Fibroblast of the aortic adventitia (primary cell): ENCODE measurements at regions not wholly inside any gene's neighbourhood (a gene's known extent, or its start where the extent isn't known, plus 50 kb on each side); places are given as distances from the start of the nearest gene placed in this dataset.

Experiments used
- DNase-seq: peaks from one replicate; pipeline ENCODE4 v3.0.0-alpha.2; 2010; ENCODE audit warnings: low read depth
- H3K4me3 ChIP-seq: 2 replicates; pipeline ENCODE4 v1.5.1; 2011; ENCODE audit warnings: low read depth, mild to moderate bottlenecking, control low read depth, low read length, moderate library complexity
- TF ChIP-seq, protein P1 (sequence below): IDR thresholded peaks from 2 replicates; pipeline ENCODE4 v1.5.1; 2011; ENCODE audit warnings: mild to moderate bottlenecking, low read length, control low read depth, inconsistent platforms; ENCODE audit not compliant: insufficient read depth

DNA sequence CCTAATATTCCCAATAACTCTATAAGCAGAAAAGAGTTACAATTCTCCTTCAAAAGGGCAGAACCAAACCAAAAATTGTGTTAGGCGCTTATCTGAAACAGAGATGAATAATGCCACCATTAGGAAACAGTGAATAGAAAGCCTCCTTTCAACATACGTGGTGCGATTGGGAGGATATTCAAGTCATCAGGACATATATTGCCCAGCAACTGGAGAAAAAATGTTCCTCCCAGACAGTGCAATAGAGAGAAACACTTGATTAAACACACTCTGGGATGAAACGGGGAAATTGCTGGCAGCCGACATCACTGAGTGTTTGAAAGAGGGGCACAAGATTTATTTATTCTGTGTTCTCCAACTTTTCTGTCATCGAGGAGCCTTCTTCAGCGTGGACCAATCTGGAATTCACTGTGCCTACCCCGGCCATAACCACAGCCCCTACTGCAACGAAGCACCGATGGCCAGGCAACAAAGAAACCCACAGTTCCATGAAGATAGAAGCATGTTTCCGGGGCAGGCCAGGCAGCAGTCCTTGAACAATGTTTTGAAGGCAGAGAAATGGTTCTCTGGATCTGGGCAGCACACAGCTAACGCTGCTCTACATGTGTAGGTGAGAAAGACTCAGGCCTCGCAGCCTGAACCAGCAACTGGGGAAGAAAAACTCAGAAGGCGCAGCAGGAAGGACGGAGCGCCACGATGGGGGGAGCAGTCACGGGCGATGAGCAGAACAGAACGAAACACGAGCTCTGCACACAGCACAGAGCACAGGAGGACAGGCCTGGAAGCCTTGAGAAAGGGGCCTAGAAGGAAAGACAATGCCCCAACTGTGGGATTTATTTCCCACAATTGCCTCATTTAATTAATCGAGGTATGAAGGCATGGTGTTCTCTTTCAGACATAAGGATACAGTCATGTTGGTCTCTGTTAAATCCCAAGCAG, 234.2 kb upstream of the FOXQ1 start:
- H3K4me3 ChIP-seq = no peak overlapping the region
- TF ChIP-seq, protein P1, sequence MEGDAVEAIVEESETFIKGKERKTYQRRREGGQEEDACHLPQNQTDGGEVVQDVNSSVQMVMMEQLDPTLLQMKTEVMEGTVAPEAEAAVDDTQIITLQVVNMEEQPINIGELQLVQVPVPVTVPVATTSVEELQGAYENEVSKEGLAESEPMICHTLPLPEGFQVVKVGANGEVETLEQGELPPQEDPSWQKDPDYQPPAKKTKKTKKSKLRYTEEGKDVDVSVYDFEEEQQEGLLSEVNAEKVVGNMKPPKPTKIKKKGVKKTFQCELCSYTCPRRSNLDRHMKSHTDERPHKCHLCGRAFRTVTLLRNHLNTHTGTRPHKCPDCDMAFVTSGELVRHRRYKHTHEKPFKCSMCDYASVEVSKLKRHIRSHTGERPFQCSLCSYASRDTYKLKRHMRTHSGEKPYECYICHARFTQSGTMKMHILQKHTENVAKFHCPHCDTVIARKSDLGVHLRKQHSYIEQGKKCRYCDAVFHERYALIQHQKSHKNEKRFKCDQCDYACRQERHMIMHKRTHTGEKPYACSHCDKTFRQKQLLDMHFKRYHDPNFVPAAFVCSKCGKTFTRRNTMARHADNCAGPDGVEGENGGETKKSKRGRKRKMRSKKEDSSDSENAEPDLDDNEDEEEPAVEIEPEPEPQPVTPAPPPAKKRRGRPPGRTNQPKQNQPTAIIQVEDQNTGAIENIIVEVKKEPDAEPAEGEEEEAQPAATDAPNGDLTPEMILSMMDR = no peak
- DNase-seq = no peak

GRCh38 chr6:1076531-1077459, 235.1 kb upstream of the FOXQ1 start:
- DNase-seq = no peak
- TF ChIP-seq, protein P1 = no peak
- no peak overlapping the region for H3K4me3 ChIP-seq

DNA sequence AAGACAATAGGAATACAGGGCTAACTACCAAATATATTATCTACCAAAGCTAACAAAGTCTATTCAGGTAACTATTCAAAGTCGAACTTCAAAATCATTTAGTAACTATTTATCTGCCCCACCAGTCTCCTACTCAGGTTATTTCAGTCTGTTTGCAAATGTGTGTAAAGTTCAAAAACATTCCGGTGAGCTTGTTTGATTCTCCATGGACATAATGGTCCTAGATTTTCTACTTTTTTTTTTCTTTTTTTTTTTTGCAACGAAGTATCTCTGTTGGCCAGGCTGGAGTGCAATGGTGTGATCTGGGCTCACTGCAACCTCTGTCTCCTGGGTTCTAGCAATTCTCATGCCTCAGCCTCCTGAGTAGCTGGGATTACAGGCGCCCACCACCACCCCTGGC, 236.0 kb upstream of the FOXQ1 start:
- TF ChIP-seq, protein P1 = no peak

GRCh38 chr6:1075444-1075843, 236.5 kb upstream of the FOXQ1 start:
- TF ChIP-seq, protein P1 = no peak
- DNase-seq = no peak
- H3K4me3 ChIP-seq = no peak overlapping the region

More for the DNA sequence above, 236.0 kb upstream of the FOXQ1 start:
- DNase-seq = no peak
- H3K4me3 ChIP-seq = no peak overlapping the region

- peak; percentile 51 for DNase-seq
- H3K4me3 ChIP-seq = no peak overlapping the region
- TF ChIP-seq, protein P1 = no peak
Observed at GRCh38 chr6:1070085-1070521, 241.8 kb upstream of the FOXQ1 start.

DNA sequence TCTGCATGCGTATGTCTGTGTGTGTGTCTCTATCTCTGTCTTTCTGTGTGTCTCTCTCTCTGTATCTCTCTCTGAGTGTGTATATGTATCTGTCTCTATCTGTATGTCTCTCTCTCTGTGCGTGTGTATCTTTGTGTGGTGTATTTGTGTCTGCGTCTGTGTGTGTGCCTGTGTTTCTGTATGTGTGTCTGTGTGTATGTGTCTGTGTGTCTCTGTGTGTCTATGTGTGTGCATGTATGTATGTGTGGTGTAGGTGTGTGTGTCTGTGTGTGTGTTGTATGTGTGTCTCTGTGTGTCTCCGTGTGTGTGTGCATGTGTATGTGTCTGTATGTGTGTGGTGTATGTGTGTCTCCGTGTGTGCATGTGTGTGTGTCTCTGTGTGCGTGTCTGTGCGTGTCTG, 243.0 kb upstream of the FOXQ1 start:
- DNase-seq = no peak
- no peak overlapping the region for H3K4me3 ChIP-seq
- TF ChIP-seq, protein P1 = no peak
